HEK293 (cell line): ENCODE measurements at regions not wholly inside any gene's neighbourhood (a gene's known extent, or its start where the extent isn't known, plus 50 kb on each side); places are given as distances from the start of the nearest gene placed in this dataset.

Experiments
- CTCF ChIA-PET: fragments of 350-600 bp; formaldehyde crosslinking; extraction: SDS; loops from one replicate; lab custom pipeline; 2021; ENCODE audit warnings: antibody characterized with exemption; lab: Yijun Ruan, JAX
- POLR2A ChIA-PET: fragments of 300-600 bp; formaldehyde crosslinking; extraction: SDS; loops from one replicate; lab custom pipeline; 2020; ENCODE audit warnings: antibody characterized with exemption, inconsistent platforms; lab: Yijun Ruan, JAX
- H3K27ac ChIP-seq: fragments of 200-500 bp; sonication (Bioruptor generic); 2 replicates; pipeline ENCODE4 v1.5.1; 2014; ENCODE audit warnings: low read depth, low read length, control low read depth, inconsistent platforms; ENCODE audit errors: extremely low read depth
- H3K36me3 ChIP-seq, 2 experiments: fragments of 200-500 bp in 1 of 2; sonication (Bioruptor generic) in 1 of 2; 1 replicate in 1 of 2; 2 replicates in 1 of 2; pipeline ENCODE4 v1.5.1; 2014 to 2017; ENCODE audit warnings: inconsistent platforms in 2 of 2, low read length in 2 of 2; ENCODE audit not compliant: control insufficient read depth in 2 of 2, insufficient read depth in 1 of 2
- H3K4me1 ChIP-seq: fragments of 200-500 bp; sonication (Bioruptor generic); 2 replicates; pipeline ENCODE4 v1.5.1; 2014; ENCODE audit warnings: mild to moderate bottlenecking, low read length, inconsistent platforms; ENCODE audit not compliant: control insufficient read depth, insufficient read depth
- H3K4me3 ChIP-seq: 2 replicates; pipeline ENCODE4 v1.5.1; 2011; ENCODE audit warnings: low read depth, mild to moderate bottlenecking, control low read depth, low read length, moderate library complexity
- H3K9me3 ChIP-seq: fragments of 200-500 bp; sonication (Bioruptor generic); 2 replicates; pipeline ENCODE4 v1.5.1; 2014; ENCODE audit warnings: low read depth, low read length, inconsistent platforms; ENCODE audit not compliant: control insufficient read depth, insufficient read depth
- GLI4 ChIP-seq: fragments of 450-650 bp; formaldehyde crosslinking; IDR thresholded peaks from 2 replicates; pipeline ENCODE4 v1.5.1; 2016; ENCODE audit warnings: missing biosample characterization, missing genetic modification characterization
- GLIS2 ChIP-seq: fragments of 450-650 bp; formaldehyde crosslinking; IDR thresholded peaks from 2 replicates; pipeline ENCODE4 v1.5.1; 2016; ENCODE audit warnings: missing biosample characterization, missing genetic modification characterization
- HOXC10 ChIP-seq: sonication (generic); formaldehyde crosslinking; IDR thresholded peaks from 2 replicates; pipeline ENCODE4 v1.8.1; 2023; ENCODE audit warnings: mild to moderate bottlenecking, missing genetic modification reagents
- PBX3 ChIP-seq: sonication (generic); formaldehyde crosslinking; IDR thresholded peaks from 2 replicates; pipeline ENCODE4 v1.8.1; 2022; ENCODE audit warnings: mild to moderate bottlenecking, moderate library complexity, missing genetic modification reagents
- PRDM1 ChIP-seq: fragments of 450-650 bp; formaldehyde crosslinking; IDR thresholded peaks from 2 replicates; pipeline ENCODE4; 2016; ENCODE audit warnings: missing biosample characterization, missing genetic modification characterization
- RBAK ChIP-seq: fragments of 450-650 bp; formaldehyde crosslinking; IDR thresholded peaks from 2 replicates; pipeline ENCODE4 v1.5.1; 2016; ENCODE audit warnings: missing biosample characterization, missing genetic modification characterization
- SCRT1 ChIP-seq: fragments of 450-650 bp; formaldehyde crosslinking; IDR thresholded peaks from 2 replicates; pipeline ENCODE4 v1.5.1; 2016; ENCODE audit warnings: missing biosample characterization, missing genetic modification characterization, borderline replicate concordance
- SCRT2 ChIP-seq: fragments of 450-650 bp; formaldehyde crosslinking; IDR thresholded peaks from 2 replicates; pipeline ENCODE4 v1.5.1; 2016; ENCODE audit warnings: missing biosample characterization, missing genetic modification characterization
- TCF7L2 ChIP-seq: IDR thresholded peaks from 2 replicates; pipeline ENCODE4 v1.6.1; 2011; ENCODE audit warnings: low read depth, mild to moderate bottlenecking, inconsistent platforms, low read length, moderate library complexity, borderline replicate concordance
- ZBTB17 ChIP-seq: fragments of 450-650 bp; formaldehyde crosslinking; IDR thresholded peaks from 2 replicates; pipeline ENCODE4 v1.5.1; 2016; ENCODE audit warnings: missing biosample characterization, missing genetic modification characterization
- ZNF112 ChIP-seq: fragments of 450-650 bp; formaldehyde crosslinking; IDR thresholded peaks from 2 replicates; pipeline ENCODE4 v1.5.0; 2017; ENCODE audit warnings: missing biosample characterization, missing genetic modification characterization
- ZNF157 ChIP-seq: fragments of 450-650 bp; formaldehyde crosslinking; IDR thresholded peaks from 2 replicates; pipeline ENCODE4 v1.5.1; 2016; ENCODE audit warnings: missing biosample characterization, missing genetic modification characterization
- ZNF16 ChIP-seq: fragments of 450-650 bp; formaldehyde crosslinking; IDR thresholded peaks from 2 replicates; pipeline ENCODE4 v1.5.1; 2016; ENCODE audit warnings: low read depth, missing biosample characterization, missing genetic modification characterization
- ZNF37A ChIP-seq: fragments of 450-650 bp; IDR thresholded peaks from 2 replicates; pipeline ENCODE4 v1.5.1; 2018; ENCODE audit warnings: missing biosample characterization, missing genetic modification characterization
- ZNF423 ChIP-seq: fragments of 450-650 bp; formaldehyde crosslinking; IDR thresholded peaks from 2 replicates; pipeline ENCODE4 v1.5.1; 2016; ENCODE audit warnings: missing biosample characterization, missing genetic modification characterization
- ZNF433 ChIP-seq: fragments of 450-650 bp; formaldehyde crosslinking; IDR thresholded peaks from 2 replicates; pipeline ENCODE4 v1.5.1; 2016; ENCODE audit warnings: missing biosample characterization, missing genetic modification characterization, low read depth
- ZNF571 ChIP-seq: fragments of 450-650 bp; formaldehyde crosslinking; IDR thresholded peaks from 2 replicates; pipeline ENCODE4 v1.5.0; 2017; ENCODE audit warnings: missing biosample characterization, missing genetic modification characterization
- ZNF623 ChIP-seq: fragments of 450-650 bp; formaldehyde crosslinking; IDR thresholded peaks from 2 replicates; pipeline ENCODE4 v1.5.1; 2016; ENCODE audit warnings: missing biosample characterization, missing genetic modification characterization
- TF ChIP-seq, protein P1 (sequence below): fragments of 450-650 bp; formaldehyde crosslinking; IDR thresholded peaks from 2 replicates; pipeline ENCODE4 v1.5.1; 2016; ENCODE audit warnings: missing biosample characterization, missing genetic modification characterization, low read depth
- TF ChIP-seq, protein P2 (sequence below): fragments of 450-650 bp; formaldehyde crosslinking; IDR thresholded peaks from 2 replicates; pipeline ENCODE4 v1.5.1; 2017; ENCODE audit warnings: missing biosample characterization, missing genetic modification characterization
- TF ChIP-seq, protein P3 (sequence below): fragments of 450-650 bp; formaldehyde crosslinking; IDR thresholded peaks from 2 replicates; pipeline ENCODE4 v1.5.1; 2017; ENCODE audit warnings: missing biosample characterization, missing genetic modification characterization
- TF ChIP-seq, protein P4 (sequence below): fragments of 450-650 bp; formaldehyde crosslinking; IDR thresholded peaks from 2 replicates; pipeline ENCODE4 v1.5.1; 2017; ENCODE audit warnings: missing biosample characterization, missing genetic modification characterization
- TF ChIP-seq, protein P5 (sequence below): fragments of 450-650 bp; formaldehyde crosslinking; IDR thresholded peaks from 2 replicates; pipeline ENCODE4 v1.5.1; 2016; ENCODE audit warnings: missing biosample characterization, missing genetic modification characterization, borderline replicate concordance
- TF ChIP-seq, protein P6 (sequence below): fragments of 450-650 bp; formaldehyde crosslinking; IDR thresholded peaks from 2 replicates; pipeline ENCODE4 v1.5.1; 2016; ENCODE audit warnings: missing biosample characterization, missing genetic modification characterization

- Histone ChIP-seq H3K4me1 (no peaks in the 10 kb centered on the region), H3K27ac (no peak overlapping the region), H3K4me3 (no peak overlapping the region), H3K36me3 (no peaks in the 10 kb centered on the region), H3K9me3 (no peaks in the 10 kb centered on the region)
- ChIA-PET CTCF (no interaction called here), POLR2A (no interaction called here)
- TF ChIP-seq, protein P1, sequence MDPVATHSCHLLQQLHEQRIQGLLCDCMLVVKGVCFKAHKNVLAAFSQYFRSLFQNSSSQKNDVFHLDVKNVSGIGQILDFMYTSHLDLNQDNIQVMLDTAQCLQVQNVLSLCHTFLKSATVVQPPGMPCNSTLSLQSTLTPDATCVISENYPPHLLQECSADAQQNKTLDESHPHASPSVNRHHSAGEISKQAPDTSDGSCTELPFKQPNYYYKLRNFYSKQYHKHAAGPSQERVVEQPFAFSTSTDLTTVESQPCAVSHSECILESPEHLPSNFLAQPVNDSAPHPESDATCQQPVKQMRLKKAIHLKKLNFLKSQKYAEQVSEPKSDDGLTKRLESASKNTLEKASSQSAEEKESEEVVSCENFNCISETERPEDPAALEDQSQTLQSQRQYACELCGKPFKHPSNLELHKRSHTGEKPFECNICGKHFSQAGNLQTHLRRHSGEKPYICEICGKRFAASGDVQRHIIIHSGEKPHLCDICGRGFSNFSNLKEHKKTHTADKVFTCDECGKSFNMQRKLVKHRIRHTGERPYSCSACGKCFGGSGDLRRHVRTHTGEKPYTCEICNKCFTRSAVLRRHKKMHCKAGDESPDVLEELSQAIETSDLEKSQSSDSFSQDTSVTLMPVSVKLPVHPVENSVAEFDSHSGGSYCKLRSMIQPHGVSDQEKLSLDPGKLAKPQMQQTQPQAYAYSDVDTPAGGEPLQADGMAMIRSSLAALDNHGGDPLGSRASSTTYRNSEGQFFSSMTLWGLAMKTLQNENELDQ (tag by site-specific recombination): no peak
- TF ChIP-seq TCF7L2 (no peak), ZNF37A (tag by site-specific recombination) (no peak), SCRT1 (no peak), ZNF157 (tag by site-specific recombination) (no peak), GLIS2 (tag by site-specific recombination) (no peak), GLI4 (no peak), ZNF433 (tag by site-specific recombination) (no peak), SCRT2 (no peak), RBAK (tag by site-specific recombination) (no peak)
- TF ChIP-seq, protein P2, sequence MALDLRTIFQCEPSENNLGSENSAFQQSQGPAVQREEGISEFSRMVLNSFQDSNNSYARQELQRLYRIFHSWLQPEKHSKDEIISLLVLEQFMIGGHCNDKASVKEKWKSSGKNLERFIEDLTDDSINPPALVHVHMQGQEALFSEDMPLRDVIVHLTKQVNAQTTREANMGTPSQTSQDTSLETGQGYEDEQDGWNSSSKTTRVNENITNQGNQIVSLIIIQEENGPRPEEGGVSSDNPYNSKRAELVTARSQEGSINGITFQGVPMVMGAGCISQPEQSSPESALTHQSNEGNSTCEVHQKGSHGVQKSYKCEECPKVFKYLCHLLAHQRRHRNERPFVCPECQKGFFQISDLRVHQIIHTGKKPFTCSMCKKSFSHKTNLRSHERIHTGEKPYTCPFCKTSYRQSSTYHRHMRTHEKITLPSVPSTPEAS: no peak
- TF ChIP-seq, protein P3, sequence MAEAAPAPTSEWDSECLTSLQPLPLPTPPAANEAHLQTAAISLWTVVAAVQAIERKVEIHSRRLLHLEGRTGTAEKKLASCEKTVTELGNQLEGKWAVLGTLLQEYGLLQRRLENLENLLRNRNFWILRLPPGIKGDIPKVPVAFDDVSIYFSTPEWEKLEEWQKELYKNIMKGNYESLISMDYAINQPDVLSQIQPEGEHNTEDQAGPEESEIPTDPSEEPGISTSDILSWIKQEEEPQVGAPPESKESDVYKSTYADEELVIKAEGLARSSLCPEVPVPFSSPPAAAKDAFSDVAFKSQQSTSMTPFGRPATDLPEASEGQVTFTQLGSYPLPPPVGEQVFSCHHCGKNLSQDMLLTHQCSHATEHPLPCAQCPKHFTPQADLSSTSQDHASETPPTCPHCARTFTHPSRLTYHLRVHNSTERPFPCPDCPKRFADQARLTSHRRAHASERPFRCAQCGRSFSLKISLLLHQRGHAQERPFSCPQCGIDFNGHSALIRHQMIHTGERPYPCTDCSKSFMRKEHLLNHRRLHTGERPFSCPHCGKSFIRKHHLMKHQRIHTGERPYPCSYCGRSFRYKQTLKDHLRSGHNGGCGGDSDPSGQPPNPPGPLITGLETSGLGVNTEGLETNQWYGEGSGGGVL (tag by site-specific recombination): no peak
- TF ChIP-seq, protein P4, sequence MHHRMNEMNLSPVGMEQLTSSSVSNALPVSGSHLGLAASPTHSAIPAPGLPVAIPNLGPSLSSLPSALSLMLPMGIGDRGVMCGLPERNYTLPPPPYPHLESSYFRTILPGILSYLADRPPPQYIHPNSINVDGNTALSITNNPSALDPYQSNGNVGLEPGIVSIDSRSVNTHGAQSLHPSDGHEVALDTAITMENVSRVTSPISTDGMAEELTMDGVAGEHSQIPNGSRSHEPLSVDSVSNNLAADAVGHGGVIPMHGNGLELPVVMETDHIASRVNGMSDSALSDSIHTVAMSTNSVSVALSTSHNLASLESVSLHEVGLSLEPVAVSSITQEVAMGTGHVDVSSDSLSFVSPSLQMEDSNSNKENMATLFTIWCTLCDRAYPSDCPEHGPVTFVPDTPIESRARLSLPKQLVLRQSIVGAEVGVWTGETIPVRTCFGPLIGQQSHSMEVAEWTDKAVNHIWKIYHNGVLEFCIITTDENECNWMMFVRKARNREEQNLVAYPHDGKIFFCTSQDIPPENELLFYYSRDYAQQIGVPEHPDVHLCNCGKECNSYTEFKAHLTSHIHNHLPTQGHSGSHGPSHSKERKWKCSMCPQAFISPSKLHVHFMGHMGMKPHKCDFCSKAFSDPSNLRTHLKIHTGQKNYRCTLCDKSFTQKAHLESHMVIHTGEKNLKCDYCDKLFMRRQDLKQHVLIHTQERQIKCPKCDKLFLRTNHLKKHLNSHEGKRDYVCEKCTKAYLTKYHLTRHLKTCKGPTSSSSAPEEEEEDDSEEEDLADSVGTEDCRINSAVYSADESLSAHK (tag by site-specific recombination): no peak
- TF ChIP-seq, protein P5, sequence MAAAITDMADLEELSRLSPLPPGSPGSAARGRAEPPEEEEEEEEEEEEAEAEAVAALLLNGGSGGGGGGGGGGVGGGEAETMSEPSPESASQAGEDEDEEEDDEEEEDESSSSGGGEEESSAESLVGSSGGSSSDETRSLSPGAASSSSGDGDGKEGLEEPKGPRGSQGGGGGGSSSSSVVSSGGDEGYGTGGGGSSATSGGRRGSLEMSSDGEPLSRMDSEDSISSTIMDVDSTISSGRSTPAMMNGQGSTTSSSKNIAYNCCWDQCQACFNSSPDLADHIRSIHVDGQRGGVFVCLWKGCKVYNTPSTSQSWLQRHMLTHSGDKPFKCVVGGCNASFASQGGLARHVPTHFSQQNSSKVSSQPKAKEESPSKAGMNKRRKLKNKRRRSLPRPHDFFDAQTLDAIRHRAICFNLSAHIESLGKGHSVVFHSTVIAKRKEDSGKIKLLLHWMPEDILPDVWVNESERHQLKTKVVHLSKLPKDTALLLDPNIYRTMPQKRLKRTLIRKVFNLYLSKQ: no peak
- TF ChIP-seq, all 188 proteins: peak for 0
These were observed 141.6 kb upstream of the SPRED1 start for GRCh38 chr15:38111070-38111469.

- CTCF ChIA-PET: interaction anchor here (0.9 kb wide), 1 partner anchor 13 kb away, joined by 3 read pairs; no protein-coding TSS in a partner anchor
- no peaks in the 10 kb centered on the region for H3K9me3 ChIP-seq
- H3K4me3 ChIP-seq: no peak overlapping the region
- no peaks in the 10 kb centered on the region for H3K4me1 ChIP-seq
- H3K36me3 ChIP-seq: no peaks in the 10 kb centered on the region
- POLR2A ChIA-PET: no interaction called here
- H3K27ac ChIP-seq: no peak overlapping the region
- TF ChIP-seq ZBTB17 (no peak), ZNF623 (tag by site-specific recombination) (no peak), ZNF571 (tag by site-specific recombination) (no peak), HOXC10 (CRISPR knock-in tag) (no peak), SCRT1 (no peak), ZNF16 (no peak), SCRT2 (no peak), ZNF423 (tag by site-specific recombination) (no peak), PBX3 (CRISPR knock-in tag) (no peak), ZNF112 (tag by site-specific recombination) (no peak), PRDM1 (tag by site-specific recombination) (no peak)
- TF ChIP-seq, protein P6, sequence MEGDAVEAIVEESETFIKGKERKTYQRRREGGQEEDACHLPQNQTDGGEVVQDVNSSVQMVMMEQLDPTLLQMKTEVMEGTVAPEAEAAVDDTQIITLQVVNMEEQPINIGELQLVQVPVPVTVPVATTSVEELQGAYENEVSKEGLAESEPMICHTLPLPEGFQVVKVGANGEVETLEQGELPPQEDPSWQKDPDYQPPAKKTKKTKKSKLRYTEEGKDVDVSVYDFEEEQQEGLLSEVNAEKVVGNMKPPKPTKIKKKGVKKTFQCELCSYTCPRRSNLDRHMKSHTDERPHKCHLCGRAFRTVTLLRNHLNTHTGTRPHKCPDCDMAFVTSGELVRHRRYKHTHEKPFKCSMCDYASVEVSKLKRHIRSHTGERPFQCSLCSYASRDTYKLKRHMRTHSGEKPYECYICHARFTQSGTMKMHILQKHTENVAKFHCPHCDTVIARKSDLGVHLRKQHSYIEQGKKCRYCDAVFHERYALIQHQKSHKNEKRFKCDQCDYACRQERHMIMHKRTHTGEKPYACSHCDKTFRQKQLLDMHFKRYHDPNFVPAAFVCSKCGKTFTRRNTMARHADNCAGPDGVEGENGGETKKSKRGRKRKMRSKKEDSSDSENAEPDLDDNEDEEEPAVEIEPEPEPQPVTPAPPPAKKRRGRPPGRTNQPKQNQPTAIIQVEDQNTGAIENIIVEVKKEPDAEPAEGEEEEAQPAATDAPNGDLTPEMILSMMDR (tag by site-specific recombination): no peak
These were observed 140.2 kb upstream of the SPRED1 start for GRCh38 chr15:38112406-38112805.
